Smooth muscle cell (in vitro differentiated cells): ENCODE measurements at regions not wholly inside any gene's neighbourhood (a gene's known extent, or its start where the extent isn't known, plus 50 kb on each side); places are given as distances from the start of the nearest gene placed in this dataset.

Source experiments
- DNase-seq: peaks from one replicate; lab custom pipeline; 2025; ENCODE audit not compliant: unreplicated experiment; lab: John Stamatoyannopoulos, UW
- H2AFZ ChIP-seq: fragments of 200-600 bp; sonication (generic); 2 replicates; pipeline ENCODE4 v1.6.0; 2016; ENCODE audit warnings: antibody characterized with exemption, low read depth, mild to moderate bottlenecking
- H3F3A ChIP-seq: fragments of 200-600 bp; sonication (generic); 2 replicates; pipeline ENCODE4 v1.6.0; 2017; ENCODE audit warnings: antibody characterized with exemption, low read depth
- H3K27ac ChIP-seq: fragments of 200-600 bp; sonication (generic); 2 replicates; pipeline ENCODE4 v1.5.1; 2016; ENCODE audit warnings: low read depth, mild to moderate bottlenecking
- H3K27me3 ChIP-seq: fragments of 200-600 bp; sonication (generic); 2 replicates; pipeline ENCODE4 v1.6.1; 2016; ENCODE audit warnings: low read depth, mild to moderate bottlenecking
- H3K36me3 ChIP-seq: fragments of 200-600 bp; sonication (generic); 2 replicates; pipeline ENCODE4 v1.5.1; 2016; ENCODE audit warnings: low read depth
- H3K4me1 ChIP-seq: fragments of 200-600 bp; sonication (generic); 2 replicates; pipeline ENCODE4 v1.5.1; 2016; ENCODE audit warnings: low read depth
- H3K4me2 ChIP-seq: fragments of 200-600 bp; sonication (generic); 2 replicates; pipeline ENCODE4 v1.6.0; 2016; ENCODE audit warnings: mild to moderate bottlenecking
- H3K4me3 ChIP-seq: fragments of 200-600 bp; sonication (generic); 2 replicates; pipeline ENCODE4 v1.5.1; 2016; ENCODE audit warnings: mild to moderate bottlenecking
- H3K79me2 ChIP-seq: fragments of 200-600 bp; sonication (generic); 2 replicates; pipeline ENCODE4 v1.6.0; 2016; ENCODE audit warnings: low read depth, mild to moderate bottlenecking
- H3K9ac ChIP-seq: fragments of 200-600 bp; sonication (generic); 2 replicates; pipeline ENCODE4 v1.6.0; 2016; ENCODE audit warnings: low read depth
- H3K9me3 ChIP-seq: fragments of 200-600 bp; sonication (generic); replicated peaks from 2 replicates; pipeline ENCODE4 v1.5.1; 2016; ENCODE audit warnings: low read depth
- H4K20me1 ChIP-seq: fragments of 200-600 bp; sonication (generic); 2 replicates; pipeline ENCODE4 v1.6.0; 2016; ENCODE audit warnings: low read depth
- CTCF ChIP-seq: fragments of 200-600 bp; sonication (generic); IDR thresholded peaks from 2 replicates; pipeline ENCODE4 v1.5.1; 2017; ENCODE audit warnings: borderline replicate concordance, mild to moderate bottlenecking, antibody characterized with exemption; ENCODE audit not compliant: insufficient read depth, poor library complexity, severe bottlenecking
- WGBS: methylation state at CpG from one replicate; pipeline ENCODE4 v1.1.7; 2016; ENCODE audit warnings: low lambda C conversion rate; 5-methylcytosine and 5-hydroxymethylcytosine counted together

GRCh38 chr12:34214011-34214410, 191.7 kb downstream of the ALG10 start:
- Histone ChIP-seq H2AFZ (no peak overlapping the region), H3K9me3 (no peaks in the 10 kb centered on the region), H3F3A (no peaks in the 10 kb centered on the region), H3K4me3 (no peak overlapping the region), H3K4me2 (no peak overlapping the region), H3K36me3 (no peaks in the 10 kb centered on the region), H3K4me1 (no peaks in the 10 kb centered on the region), H3K79me2 (no peaks in the 10 kb centered on the region), H4K20me1 (no peaks in the 10 kb centered on the region), H3K27me3 (no peaks in the 10 kb centered on the region), H3K27ac (no peak overlapping the region), H3K9ac (no peak overlapping the region)
- DNase-seq, result no peak
- 88% methylated on average over 9 of the region's 9 CpGs for WGBS
- no peak for TF ChIP-seq CTCF

DNA sequence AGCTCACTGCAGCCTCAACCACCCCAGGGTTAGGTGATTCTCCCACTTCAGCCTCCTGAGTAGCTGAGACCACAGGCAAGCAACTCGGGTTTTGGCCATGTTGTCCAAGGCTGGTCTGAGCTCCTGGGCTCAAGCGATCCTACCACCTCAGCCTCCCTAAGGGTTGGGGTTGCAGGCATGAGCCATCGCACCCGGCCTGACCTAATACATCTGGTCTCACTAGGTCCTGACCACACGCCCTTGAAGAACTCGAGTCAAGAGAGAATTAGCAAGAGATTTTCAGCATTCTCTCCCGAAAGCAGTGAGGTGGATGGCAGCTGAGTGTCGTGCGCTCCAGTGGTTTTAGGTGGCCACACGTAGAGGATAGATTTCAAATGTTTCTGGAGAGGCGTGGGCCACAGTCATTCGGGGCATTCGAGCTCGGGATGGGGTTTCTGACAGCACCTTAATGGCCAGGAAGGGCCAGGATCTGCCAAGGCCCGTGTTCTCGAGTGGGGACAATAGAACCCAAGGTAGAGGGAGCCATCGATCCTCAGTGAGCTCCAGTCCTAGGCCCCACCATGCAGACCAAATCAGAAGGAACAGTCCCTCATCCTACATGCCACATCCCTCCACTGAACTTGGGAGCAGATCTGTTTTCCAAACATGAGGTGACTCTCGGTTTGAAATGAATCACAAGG, 193.1 kb downstream of the ALG10 start:
- no peak overlapping the region for H3K27ac ChIP-seq
- DNase-seq, result no peak
- WGBS, result 86% methylated on average over 18 of the region's 18 CpGs
- no peak overlapping the region for H3K4me2 ChIP-seq
- no peak overlapping the region for H2AFZ ChIP-seq
- no peaks in the 10 kb centered on the region for H3K79me2 ChIP-seq
- no peaks in the 10 kb centered on the region for H4K20me1 ChIP-seq
- no peaks in the 10 kb centered on the region for H3K36me3 ChIP-seq
- no peaks in the 10 kb centered on the region for H3F3A ChIP-seq
- H3K4me1 ChIP-seq, result no peaks in the 10 kb centered on the region
- no peaks in the 10 kb centered on the region for H3K27me3 ChIP-seq
- no peak overlapping the region for H3K4me3 ChIP-seq
- H3K9ac ChIP-seq, result no peak overlapping the region
- no peaks in the 10 kb centered on the region for H3K9me3 ChIP-seq
- no peak for TF ChIP-seq CTCF

DNA sequence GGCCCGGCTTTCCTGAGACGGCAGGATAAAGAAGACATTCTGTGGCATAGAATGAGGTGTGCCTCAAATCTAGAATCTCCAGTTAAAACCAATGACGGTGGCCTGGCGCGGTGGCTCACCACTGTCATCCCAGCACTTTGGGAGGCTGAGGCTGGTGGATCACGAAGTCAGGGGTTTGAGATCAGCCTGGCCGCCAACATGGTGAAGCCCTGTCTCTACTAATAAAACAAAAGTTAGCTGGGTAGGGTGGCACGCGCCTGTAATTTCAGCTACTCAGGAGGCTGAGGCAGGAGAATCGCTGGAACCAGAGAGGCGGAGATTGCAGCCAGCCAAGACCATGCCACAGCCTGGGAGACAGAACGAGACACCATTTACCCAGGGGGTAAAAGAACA, 193.6 kb downstream of the ALG10 start:
- Histone ChIP-seq H3K27ac (no peak overlapping the region), H3K4me2 (no peak overlapping the region), H3K9ac (no peak overlapping the region), H3F3A (no peaks in the 10 kb centered on the region), H3K9me3 (no peaks in the 10 kb centered on the region), H4K20me1 (no peaks in the 10 kb centered on the region), H2AFZ (no peak overlapping the region), H3K27me3 (no peaks in the 10 kb centered on the region), H3K36me3 (no peaks in the 10 kb centered on the region), H3K79me2 (no peaks in the 10 kb centered on the region), H3K4me3 (no peak overlapping the region), H3K4me1 (no peaks in the 10 kb centered on the region)
- WGBS, result 89% methylated on average over 12 of the region's 12 CpGs
- no peak for TF ChIP-seq CTCF
- no peak for DNase-seq

DNA sequence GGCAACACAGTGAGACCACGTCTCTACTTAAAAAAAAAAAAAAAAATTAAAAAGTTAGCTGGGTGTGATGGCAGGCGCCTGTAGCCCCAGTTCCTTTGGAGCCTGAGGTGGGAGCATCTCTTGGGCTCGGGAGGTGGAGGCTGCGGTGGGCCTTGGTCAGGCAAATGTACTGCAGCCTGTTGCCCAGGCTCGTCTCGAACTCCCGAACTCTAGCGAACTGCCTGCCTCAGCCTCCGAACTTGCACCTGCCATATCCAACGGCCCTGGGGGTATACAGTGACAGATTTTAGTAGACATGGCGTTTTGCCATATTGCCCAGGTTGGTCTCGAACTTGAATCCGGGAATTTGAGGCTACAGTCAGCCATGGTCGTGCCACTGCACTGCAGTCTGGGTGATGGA, 195.4 kb downstream of the ALG10 start:
- Histone ChIP-seq H4K20me1 (no peaks in the 10 kb centered on the region), H3K27me3 (no peaks in the 10 kb centered on the region), H3K4me2 (no peak overlapping the region), H3K4me1 (no peaks in the 10 kb centered on the region), H3K27ac (no peak overlapping the region), H3K9ac (no peak overlapping the region), H2AFZ (no peak overlapping the region), H3K9me3 (no peaks in the 10 kb centered on the region), H3K79me2 (no peaks in the 10 kb centered on the region), H3K4me3 (no peak overlapping the region), H3K36me3 (no peaks in the 10 kb centered on the region), H3F3A (no peaks in the 10 kb centered on the region)
- no peak for DNase-seq
- 79% methylated on average over 14 of the region's 14 CpGs for WGBS
- no peak for TF ChIP-seq CTCF
